ENCODE measurements at regions not wholly inside any gene's neighbourhood (a gene's known extent, or its start where the extent isn't known, plus 50 kb on each side); places are given as distances from the start of the nearest gene placed in this dataset.

GRCh38 chr4:136476753-136477152, 1055.5 kb downstream of the PCDH18 start:
- ChIA-PET CTCF (no interaction called here), POLR2A (no interaction called here)
- Histone ChIP-seq H3K27ac (no peak overlapping the region), H3K4me3 (no peak overlapping the region), H3K4me2 (no peak overlapping the region), H3K9me3 (no peaks in the 10 kb centered on the region), H3K4me1 (no peaks in the 10 kb centered on the region)
- DNase-seq (ENCODE audit: low read depth in 1 of 2, low spot score in 1 of 2): no peak
- FAIRE-seq: no peak
- no peak for TF ChIP-seq HMGXB4 (CRISPR knock-in tag; IDR thresholded peaks at IDR 0.05; ENCODE audit: borderline replicate concordance)
- no peak for TF ChIP-seq PBX3 (IDR thresholded peaks at IDR 0.05)
- no peak for TF ChIP-seq CHD4 (IDR thresholded peaks at IDR 0.05; ENCODE audit: borderline replicate concordance)
- no peak for TF ChIP-seq FOSB (CRISPR knock-in tag; IDR thresholded peaks at IDR 0.05)
- no peak for TF ChIP-seq NR3C1 (IDR thresholded peaks at IDR 0.05)
- no peak for TF ChIP-seq EP300 (IDR thresholded peaks at IDR 0.05)
- TF ChIP-seq TP53 (CRISPR knock-in tag; IDR thresholded peaks at IDR 0.05): no peak
- no peak for TF ChIP-seq HOXB13 (CRISPR knock-in tag; IDR thresholded peaks at IDR 0.05; ENCODE audit: low read depth)
- no peak for TF ChIP-seq POLR2A (IDR thresholded peaks at IDR 0.05; ENCODE audit: low read length)
- TF ChIP-seq ZC3H11A (IDR thresholded peaks at IDR 0.05): no peak
- ATAC-seq: no peak
- 25% methylated on average over 1 of the region's 1 CpG for WGBS (ENCODE audit: missing lambda C conversion rate)

GRCh38 chr4:136471051-136471450, 1061.2 kb downstream of the PCDH18 start:
- 56% methylated on average over 2 of the region's 2 CpGs for WGBS (ENCODE audit: missing lambda C conversion rate)
- POLR2A ChIA-PET: no interaction called here

More at GRCh38 chr4:136471051-136471450, 1061.2 kb downstream of the PCDH18 start:
- no peak for FAIRE-seq
- ATAC-seq: no peak
- H3K4me2 ChIP-seq: no peak overlapping the region
- H3K4me3 ChIP-seq: no peak overlapping the region
- CTCF ChIA-PET: no interaction called here
- DNase-seq (ENCODE audit: low read depth in 1 of 2, low spot score in 1 of 2): no peak
- no peaks in the 10 kb centered on the region for H3K4me1 ChIP-seq
- TF ChIP-seq BCL3 (IDR thresholded peaks at IDR 0.05) (no peak), PBX3 (IDR thresholded peaks at IDR 0.05) (no peak), REST (IDR thresholded peaks at IDR 0.05) (no peak), GATA3 (IDR thresholded peaks at IDR 0.05; ENCODE audit: borderline replicate concordance) (no peak), CTCF (IDR thresholded peaks at IDR 0.05) (no peak), FOSL2 (IDR thresholded peaks at IDR 0.05) (no peak), FOSL2 (CRISPR knock-in tag; IDR thresholded peaks at IDR 0.05) (no peak), NFE2L2 (conservative IDR thresholded peaks at IDR 0.05; ENCODE audit: low read length) (no peak), RCOR1 (IDR thresholded peaks at IDR 0.05; ENCODE audit: low read depth, low read length) (no peak), E2F6 (IDR thresholded peaks at IDR 0.05; ENCODE audit: borderline replicate concordance, low read depth) (no peak)
- no peak overlapping the region for H3K27ac ChIP-seq
- H3K9me3 ChIP-seq: 0 out of 3 replicates have a peak, but pooled peaks cover 6% of the 10 kb centered on the region

Measured in A549 (cell line).